ENCODE measurements at regions not wholly inside any gene's neighbourhood (a gene's known extent, or its start where the extent isn't known, plus 50 kb on each side); places are given as distances from the start of the nearest gene placed in this dataset.

DNA sequence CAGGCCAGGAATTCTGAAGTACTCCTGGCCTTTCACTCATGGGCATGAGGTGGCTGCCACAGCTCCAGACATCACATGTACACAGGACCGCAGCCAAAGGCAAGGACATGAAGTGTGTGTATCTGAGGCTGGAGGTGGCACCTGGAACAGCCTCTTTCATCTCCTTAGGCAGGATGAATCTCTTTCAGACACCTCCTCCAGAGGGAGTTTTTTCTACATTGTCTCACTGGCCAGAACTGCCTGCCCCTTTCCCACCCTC lies 142.8 kb downstream of the BARX1 start:
- TF ChIP-seq, protein P1, sequence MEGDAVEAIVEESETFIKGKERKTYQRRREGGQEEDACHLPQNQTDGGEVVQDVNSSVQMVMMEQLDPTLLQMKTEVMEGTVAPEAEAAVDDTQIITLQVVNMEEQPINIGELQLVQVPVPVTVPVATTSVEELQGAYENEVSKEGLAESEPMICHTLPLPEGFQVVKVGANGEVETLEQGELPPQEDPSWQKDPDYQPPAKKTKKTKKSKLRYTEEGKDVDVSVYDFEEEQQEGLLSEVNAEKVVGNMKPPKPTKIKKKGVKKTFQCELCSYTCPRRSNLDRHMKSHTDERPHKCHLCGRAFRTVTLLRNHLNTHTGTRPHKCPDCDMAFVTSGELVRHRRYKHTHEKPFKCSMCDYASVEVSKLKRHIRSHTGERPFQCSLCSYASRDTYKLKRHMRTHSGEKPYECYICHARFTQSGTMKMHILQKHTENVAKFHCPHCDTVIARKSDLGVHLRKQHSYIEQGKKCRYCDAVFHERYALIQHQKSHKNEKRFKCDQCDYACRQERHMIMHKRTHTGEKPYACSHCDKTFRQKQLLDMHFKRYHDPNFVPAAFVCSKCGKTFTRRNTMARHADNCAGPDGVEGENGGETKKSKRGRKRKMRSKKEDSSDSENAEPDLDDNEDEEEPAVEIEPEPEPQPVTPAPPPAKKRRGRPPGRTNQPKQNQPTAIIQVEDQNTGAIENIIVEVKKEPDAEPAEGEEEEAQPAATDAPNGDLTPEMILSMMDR (IDR thresholded peaks at IDR 0.05 in 8 of 11, conservative IDR thresholded peaks at IDR 0.05 in 3 of 11) = no peak
- TF ChIP-seq POLR2A (IDR thresholded peaks at IDR 0.05) (no peak), POLR2AphosphoS5 (IDR thresholded peaks at IDR 0.05) (no peak)

Data from spleen (tissue), 7 donors.